NT2/D1 (cell line): ENCODE measurements at regions not wholly inside any gene's neighbourhood (a gene's known extent, or its start where the extent isn't known, plus 50 kb on each side); places are given as distances from the start of the nearest gene placed in this dataset.
"Not testable (repeated sequence)": the region's sequence is repeated elsewhere in the genome, so short reads cannot be mapped to it uniquely, and the experiment has no call there.

Source experiments
- SUZ12 ChIP-seq: IDR thresholded peaks from 2 replicates; pipeline ENCODE4 v1.6.1; 2011; ENCODE audit not compliant: insufficient read length, insufficient read depth; ENCODE audit errors: extremely low read depth
- YY1 ChIP-seq: IDR thresholded peaks from 2 replicates; pipeline ENCODE4 v1.6.1; 2011; ENCODE audit not compliant: insufficient read length, insufficient read depth
- ZNF274 ChIP-seq: IDR thresholded peaks from 2 replicates; pipeline ENCODE4 v1.6.1; 2011; ENCODE audit warnings: mild to moderate bottlenecking, low read depth, low read length

- not testable (repeated sequence) for TF ChIP-seq ZNF274, YY1, SUZ12
Measured at GRCh38 chr3:5054579-5054978, 67.5 kb upstream of the ARL8B start.
